Bronchial epithelial cell (primary cell): ENCODE measurements at regions not wholly inside any gene's neighbourhood (a gene's known extent, or its start where the extent isn't known, plus 50 kb on each side); places are given as distances from the start of the nearest gene placed in this dataset.
"Not testable (repeated sequence)": the region's sequence is repeated elsewhere in the genome, so short reads cannot be mapped to it uniquely, and the experiment has no call there.

Experiments
- DNase-seq: peaks from one replicate; pipeline ENCODE4 v3.0.0-alpha.2; 2010; ENCODE audit warnings: low read depth
- FAIRE-seq: peaks from 2 replicates; lab custom pipeline; 2011; peaks lifted over from hg19 to GRCh38; lab: Jason Lieb, UNC
- H3K27me3 ChIP-seq: 2 replicates; pipeline ENCODE4 v1.5.1; 2011; ENCODE audit warnings: low read length; ENCODE audit not compliant: control insufficient read depth, insufficient read depth
- H3K36me3 ChIP-seq: 2 replicates; pipeline ENCODE4 v1.5.1; 2011; ENCODE audit warnings: low read length; ENCODE audit not compliant: control insufficient read depth, insufficient read depth
- H3K4me3 ChIP-seq: 2 replicates; pipeline ENCODE4 v1.5.1; 2011; ENCODE audit warnings: mild to moderate bottlenecking, low read depth, low read length, control low read depth
- TF ChIP-seq, protein P1 (sequence below): IDR thresholded peaks from 2 replicates; pipeline ENCODE4 v1.5.1; 2011; ENCODE audit warnings: mild to moderate bottlenecking, moderate library complexity, low read length, control low read depth, inconsistent platforms; ENCODE audit not compliant: insufficient read depth, severe bottlenecking

DNA sequence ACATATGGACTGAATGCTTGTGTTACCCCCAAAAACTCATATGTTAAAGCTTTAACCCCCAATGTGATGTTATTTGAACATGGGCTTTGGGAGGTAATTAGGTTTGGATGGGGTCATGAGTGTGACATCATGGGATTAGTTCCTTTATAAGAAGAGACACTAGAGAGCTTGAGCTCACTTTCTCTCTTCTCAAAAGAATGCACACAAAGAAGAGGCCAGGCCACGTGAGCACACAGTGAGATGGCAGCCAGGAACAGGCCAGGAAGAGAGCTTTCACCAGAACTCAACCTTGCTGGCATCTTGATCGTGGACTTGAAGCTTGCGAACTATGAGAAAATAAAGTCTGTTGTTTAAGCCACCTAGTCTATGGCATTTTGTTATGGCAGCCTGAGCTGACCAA lies 360.6 kb downstream of the NR2F1-AS1 start:
- TF ChIP-seq, protein P1, sequence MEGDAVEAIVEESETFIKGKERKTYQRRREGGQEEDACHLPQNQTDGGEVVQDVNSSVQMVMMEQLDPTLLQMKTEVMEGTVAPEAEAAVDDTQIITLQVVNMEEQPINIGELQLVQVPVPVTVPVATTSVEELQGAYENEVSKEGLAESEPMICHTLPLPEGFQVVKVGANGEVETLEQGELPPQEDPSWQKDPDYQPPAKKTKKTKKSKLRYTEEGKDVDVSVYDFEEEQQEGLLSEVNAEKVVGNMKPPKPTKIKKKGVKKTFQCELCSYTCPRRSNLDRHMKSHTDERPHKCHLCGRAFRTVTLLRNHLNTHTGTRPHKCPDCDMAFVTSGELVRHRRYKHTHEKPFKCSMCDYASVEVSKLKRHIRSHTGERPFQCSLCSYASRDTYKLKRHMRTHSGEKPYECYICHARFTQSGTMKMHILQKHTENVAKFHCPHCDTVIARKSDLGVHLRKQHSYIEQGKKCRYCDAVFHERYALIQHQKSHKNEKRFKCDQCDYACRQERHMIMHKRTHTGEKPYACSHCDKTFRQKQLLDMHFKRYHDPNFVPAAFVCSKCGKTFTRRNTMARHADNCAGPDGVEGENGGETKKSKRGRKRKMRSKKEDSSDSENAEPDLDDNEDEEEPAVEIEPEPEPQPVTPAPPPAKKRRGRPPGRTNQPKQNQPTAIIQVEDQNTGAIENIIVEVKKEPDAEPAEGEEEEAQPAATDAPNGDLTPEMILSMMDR = no peak
- no peak for FAIRE-seq
- Histone ChIP-seq H3K4me3 (no peak overlapping the region), H3K27me3 (no peaks in the 10 kb centered on the region), H3K36me3 (no peaks in the 10 kb centered on the region)
- no peak for DNase-seq

GRCh38 chr5:93219641-93220145 lies 361.3 kb downstream of the NR2F1-AS1 start:
- Histone ChIP-seq H3K4me3 (no peak overlapping the region), H3K36me3 (no peaks in the 10 kb centered on the region), H3K27me3 (no peaks in the 10 kb centered on the region)
- FAIRE-seq (no peak), DNase-seq (no peak)
- TF ChIP-seq, protein P1 = no peak

DNA sequence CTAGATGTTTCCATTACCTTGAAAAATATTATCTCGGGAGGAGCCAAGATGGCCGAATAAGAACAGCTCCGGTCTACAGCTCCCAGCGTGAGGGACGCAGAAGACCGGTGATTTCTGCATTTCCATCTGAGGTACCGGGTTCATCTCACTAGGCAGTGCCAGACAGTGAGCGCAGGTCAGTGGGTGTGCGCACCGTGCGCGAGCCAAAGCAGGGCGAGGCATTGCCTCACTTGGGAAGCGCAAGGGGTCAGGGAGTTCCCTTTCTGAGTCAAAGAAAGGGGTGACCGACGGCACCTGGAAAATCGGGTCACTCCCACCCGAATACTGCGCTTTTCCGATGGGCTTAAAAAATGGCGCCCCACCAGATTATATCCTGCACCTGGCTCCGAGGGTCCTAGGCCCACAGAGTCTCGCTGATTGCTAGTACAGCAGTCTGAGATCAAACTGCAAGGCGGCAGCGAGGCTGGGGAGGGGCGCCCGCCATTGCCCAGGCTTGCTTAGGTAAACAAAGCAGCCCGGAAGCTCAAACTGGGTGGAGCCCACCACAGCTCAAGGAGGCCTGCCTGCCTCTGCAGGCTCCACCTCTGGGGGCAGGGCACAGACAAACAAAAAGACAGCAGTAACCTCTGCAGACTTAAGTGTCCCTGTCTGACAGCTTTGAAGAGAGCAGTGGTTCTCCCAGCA lies 367.8 kb downstream of the NR2F1-AS1 start:
- not testable (repeated sequence) for FAIRE-seq

GRCh38 chr5:93209476-93209875 lies 371.5 kb downstream of the NR2F1-AS1 start:
- Histone ChIP-seq H3K27me3 (no peaks in the 10 kb centered on the region), H3K36me3 (no peaks in the 10 kb centered on the region)
- no peak for FAIRE-seq

More for the DNA sequence above, 367.8 kb downstream of the NR2F1-AS1 start:
- not testable (repeated sequence) for H3K27me3 ChIP-seq, H3K4me3 ChIP-seq, H3K36me3 ChIP-seq, DNase-seq

DNA sequence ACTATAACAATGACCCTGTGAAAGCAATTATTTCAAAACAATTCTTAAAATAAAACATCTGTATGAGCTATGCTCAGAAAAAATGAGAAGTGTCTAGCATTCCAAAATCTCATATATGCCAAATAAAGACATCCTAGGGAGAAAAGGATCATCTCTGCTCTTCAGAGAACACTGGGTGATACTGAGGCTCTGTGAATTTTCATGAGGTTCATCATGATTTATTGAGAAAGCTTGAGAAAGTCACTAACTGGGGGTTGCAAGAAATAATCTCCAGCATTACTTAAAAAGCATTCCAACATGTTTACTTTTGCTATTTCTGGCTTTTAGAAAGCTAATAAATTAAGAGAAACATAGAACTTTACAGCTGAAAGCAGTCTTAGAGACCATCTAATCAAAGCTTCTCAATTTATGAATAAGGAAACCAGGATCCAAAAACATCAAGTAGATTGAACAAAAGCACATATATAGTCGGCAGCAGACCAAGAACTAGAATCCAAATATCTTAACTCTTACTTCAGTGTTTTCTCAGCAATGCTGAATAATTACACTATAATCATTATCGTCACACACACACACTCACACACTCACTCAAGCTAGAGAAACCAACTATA lies 372.8 kb downstream of the NR2F1-AS1 start:
- Histone ChIP-seq H3K27me3 (no peaks in the 10 kb centered on the region), H3K4me3 (no peak overlapping the region), H3K36me3 (no peaks in the 10 kb centered on the region)
- DNase-seq (no peak), FAIRE-seq (no peak)
- TF ChIP-seq, protein P1 = no peak

More at GRCh38 chr5:93209476-93209875, 371.5 kb downstream of the NR2F1-AS1 start:
- TF ChIP-seq, protein P1 = no peak
- DNase-seq = no peak
- H3K4me3 ChIP-seq = no peak overlapping the region

GRCh38 chr5:93206203-93206602 lies 374.8 kb downstream of the NR2F1-AS1 start:
- TF ChIP-seq, protein P1 = no peak
- FAIRE-seq (no peak), DNase-seq (no peak)
- Histone ChIP-seq H3K27me3 (no peaks in the 10 kb centered on the region), H3K4me3 (no peak overlapping the region), H3K36me3 (no peaks in the 10 kb centered on the region)
